22Rv1 (cell line): ENCODE measurements at regions not wholly inside any gene's neighbourhood (a gene's known extent, or its start where the extent isn't known, plus 50 kb on each side); places are given as distances from the start of the nearest gene placed in this dataset.
A peak's percentile ranks its signal among the peaks of the same experiment; 100 is the strongest.

Experiments
- H3K27ac ChIP-seq: fragments of 450-650 bp; 2 replicates; pipeline ENCODE4 v1.5.1; 2017
- ZFX ChIP-seq: fragments of 450-650 bp; IDR thresholded peaks from 2 replicates; pipeline ENCODE4 v1.6.1; 2017; ENCODE audit warnings: antibody characterized with exemption, borderline replicate concordance
- TF ChIP-seq, protein P1 (sequence below): fragments of 450-650 bp; IDR thresholded peaks from 2 replicates; pipeline ENCODE4 v1.5.1; 2017; ENCODE audit warnings: mild to moderate bottlenecking

DNA sequence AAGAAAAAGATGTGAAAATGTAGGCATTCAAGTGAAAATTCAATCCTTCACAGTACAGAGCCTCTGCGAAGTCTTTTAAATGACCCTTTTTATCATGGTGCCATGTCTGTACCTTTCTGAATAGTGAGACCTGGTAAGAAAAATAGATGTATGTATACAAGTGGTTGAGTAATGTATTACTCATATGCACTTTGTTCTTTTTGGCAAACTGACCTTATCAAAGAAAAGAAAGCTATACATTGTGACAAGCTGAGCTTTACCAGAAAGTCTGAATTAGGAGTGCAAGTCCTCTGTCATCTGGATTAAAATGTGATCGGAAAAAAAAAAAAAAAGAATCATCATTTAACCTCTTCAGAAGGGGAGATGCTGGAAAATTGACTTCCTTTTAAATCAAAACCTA, 356.4 kb upstream of the CCNH start:
- TF ChIP-seq ZFX = no peak
- TF ChIP-seq, protein P1, sequence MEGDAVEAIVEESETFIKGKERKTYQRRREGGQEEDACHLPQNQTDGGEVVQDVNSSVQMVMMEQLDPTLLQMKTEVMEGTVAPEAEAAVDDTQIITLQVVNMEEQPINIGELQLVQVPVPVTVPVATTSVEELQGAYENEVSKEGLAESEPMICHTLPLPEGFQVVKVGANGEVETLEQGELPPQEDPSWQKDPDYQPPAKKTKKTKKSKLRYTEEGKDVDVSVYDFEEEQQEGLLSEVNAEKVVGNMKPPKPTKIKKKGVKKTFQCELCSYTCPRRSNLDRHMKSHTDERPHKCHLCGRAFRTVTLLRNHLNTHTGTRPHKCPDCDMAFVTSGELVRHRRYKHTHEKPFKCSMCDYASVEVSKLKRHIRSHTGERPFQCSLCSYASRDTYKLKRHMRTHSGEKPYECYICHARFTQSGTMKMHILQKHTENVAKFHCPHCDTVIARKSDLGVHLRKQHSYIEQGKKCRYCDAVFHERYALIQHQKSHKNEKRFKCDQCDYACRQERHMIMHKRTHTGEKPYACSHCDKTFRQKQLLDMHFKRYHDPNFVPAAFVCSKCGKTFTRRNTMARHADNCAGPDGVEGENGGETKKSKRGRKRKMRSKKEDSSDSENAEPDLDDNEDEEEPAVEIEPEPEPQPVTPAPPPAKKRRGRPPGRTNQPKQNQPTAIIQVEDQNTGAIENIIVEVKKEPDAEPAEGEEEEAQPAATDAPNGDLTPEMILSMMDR = no peak
- no peak overlapping the region for H3K27ac ChIP-seq

DNA sequence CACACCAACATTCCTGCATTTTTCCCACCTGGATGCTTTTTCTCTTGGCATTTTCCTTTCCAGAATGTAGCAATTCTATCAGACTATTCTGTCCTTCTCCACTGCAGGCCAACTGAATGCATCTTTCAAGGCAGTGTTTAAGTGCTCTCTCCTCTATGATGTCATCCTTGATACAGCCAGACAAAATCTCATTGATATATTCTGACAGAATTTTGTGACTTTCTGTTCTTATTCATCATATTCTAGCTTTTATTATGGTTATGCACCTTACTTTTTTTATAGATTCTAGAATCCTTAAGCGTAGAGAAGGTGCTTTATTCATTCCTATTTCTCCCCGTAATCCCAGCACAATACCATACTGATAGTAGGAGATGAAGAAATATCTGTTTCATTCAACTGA, 355.5 kb upstream of the CCNH start:
- H3K27ac ChIP-seq = no peak overlapping the region
- no peak for TF ChIP-seq ZFX
- TF ChIP-seq, protein P1 = no peak

DNA sequence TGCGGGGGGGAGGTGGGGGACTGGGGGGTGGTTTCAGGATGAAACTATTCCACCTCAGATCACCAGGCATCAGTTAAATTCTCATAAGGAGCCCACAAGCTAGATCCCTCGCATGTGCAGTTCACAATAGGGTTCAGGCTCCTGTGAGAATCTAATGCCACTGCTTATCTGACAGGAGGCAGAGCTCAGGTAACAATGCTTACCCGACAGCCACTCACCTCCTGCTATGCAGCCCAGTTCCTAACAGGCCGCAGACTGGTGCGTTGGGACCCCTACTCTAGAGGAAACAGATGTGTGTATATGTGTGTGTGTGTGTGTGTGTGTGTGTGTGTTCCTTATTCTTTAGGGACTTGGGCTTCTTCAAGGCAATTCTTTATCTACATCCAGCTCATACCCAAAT, 352.3 kb upstream of the CCNH start:
- no peak for TF ChIP-seq ZFX
- TF ChIP-seq, protein P1 = no peak
- H3K27ac ChIP-seq = no peak overlapping the region

DNA sequence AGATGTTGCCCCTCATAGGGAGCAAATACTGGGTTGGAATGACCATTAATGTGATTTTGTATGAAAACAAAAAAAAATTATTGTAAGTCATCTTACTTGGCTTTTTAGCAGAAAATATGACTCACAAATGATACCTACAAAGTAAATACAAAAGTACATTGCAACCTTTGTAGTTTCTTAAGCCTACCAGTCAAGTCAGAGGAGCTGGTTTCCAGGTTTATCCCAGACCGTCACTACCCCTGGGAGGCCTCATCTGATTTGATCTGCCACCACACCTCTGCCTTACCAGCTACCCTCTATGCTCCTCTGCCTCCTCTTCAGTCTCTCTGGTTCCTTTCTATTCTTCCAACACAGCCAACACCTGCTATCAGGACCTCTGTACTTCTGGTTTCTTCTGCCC, 349.9 kb upstream of the CCNH start:
- TF ChIP-seq ZFX = no peak
- TF ChIP-seq, protein P1 = no peak
- H3K27ac ChIP-seq = no peak overlapping the region

DNA sequence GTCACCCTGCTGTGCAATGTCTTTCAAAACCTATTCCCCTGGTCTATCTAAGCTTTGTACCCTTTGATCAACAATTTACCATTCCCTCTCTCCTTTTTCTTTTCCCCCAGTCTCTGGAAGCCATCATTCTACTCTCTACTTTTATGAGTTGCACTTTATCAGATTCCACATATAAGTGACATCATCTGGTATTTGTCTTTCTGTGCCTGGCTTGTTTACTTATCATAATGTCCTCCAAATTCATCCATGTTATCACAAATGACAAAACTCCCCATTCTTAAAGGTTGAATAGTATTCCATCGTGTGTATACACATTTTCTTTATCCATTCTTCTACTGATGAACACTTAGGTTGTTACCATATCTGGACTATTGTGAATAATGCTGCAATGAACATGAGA, 344.2 kb upstream of the CCNH start:
- TF ChIP-seq, protein P1 = no peak
- no peak for TF ChIP-seq ZFX
- peak overlapping the region; percentile 43 for H3K27ac ChIP-seq

DNA sequence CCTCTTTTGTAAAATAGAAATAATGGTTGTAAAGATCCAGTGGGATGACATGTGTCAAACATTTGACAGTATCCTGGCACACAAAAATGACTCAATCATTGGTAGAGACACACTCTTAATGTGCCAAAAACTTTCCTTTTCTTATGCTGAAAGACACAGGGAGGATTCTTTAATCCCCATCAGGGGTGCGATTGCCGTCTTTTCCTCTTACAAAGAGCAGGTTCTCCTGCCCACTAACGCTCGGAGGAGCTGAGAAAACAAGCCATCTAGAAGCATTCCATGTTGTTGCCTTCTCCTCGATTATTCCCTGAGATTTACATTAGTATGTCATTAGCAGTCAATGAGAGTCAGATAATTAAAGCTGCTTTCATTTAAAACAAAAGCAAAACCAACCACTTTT, 342.6 kb upstream of the CCNH start:
- TF ChIP-seq ZFX = no peak
- TF ChIP-seq, protein P1 = no peak
- H3K27ac ChIP-seq = no peak overlapping the region

DNA sequence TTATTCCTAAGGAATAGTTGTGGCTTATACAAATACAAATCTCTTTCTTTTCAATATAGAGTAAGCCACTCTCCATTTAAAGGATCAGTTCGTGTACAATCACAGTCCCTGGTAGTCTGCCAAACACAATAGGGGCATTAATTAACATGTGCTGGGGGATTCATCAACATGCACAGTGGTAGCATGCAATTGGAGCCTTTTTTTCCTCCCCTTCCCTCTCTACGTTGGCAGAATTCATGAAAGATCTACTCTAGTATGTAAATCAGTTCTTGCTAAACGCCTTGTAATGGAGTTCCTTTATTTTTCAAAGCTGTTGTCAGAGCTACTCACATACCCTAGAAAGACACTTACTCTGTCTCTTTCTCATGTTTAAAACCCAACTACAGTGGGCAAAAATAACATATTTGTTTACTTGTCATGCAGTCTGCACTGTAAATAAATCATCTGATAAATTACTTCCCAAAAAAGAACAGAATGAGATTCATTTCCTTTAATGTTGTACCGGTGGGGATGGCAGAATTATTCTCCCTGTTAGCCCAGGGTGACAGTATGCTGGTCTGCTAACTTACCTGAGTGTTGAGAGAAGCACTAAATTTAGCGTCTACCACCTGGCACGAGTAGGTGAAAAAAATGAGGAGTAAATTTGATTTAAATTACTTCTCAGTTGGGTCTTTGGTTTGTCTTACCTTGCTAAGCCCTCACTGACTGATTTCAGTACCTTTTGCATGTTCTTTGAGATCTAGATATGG, 341.5 kb upstream of the CCNH start:
- TF ChIP-seq, protein P1 = no peak
- 0 out of 2 replicates have a peak overlapping the region, but pooled peaks have one; percentile 14 for H3K27ac ChIP-seq
